ENCODE measurements at regions not wholly inside any gene's neighbourhood (a gene's known extent, or its start where the extent isn't known, plus 50 kb on each side); places are given as distances from the start of the nearest gene placed in this dataset.

- no peak for DNase-seq (ENCODE audit: low read depth, low spot score)
- ChIA-PET POLR2A (interaction anchor here (0.7 to 1.4 kb wide), 2 partner anchors 10 to 35 kb away, joined by 3 to 5 read pairs; no protein-coding TSS in a partner anchor), CTCF (interaction anchor here (1.1 kb wide), 1 partner anchor 56 kb away, joined by 4 read pairs; no protein-coding TSS in a partner anchor)
- Histone ChIP-seq H3K9me3 (ENCODE audit: control insufficient read depth, insufficient read depth, low read length) (no peaks in the 10 kb centered on the region), H3K4me3 (ENCODE audit: low read depth, low read length) (no peak overlapping the region), H3K27ac (ENCODE audit: low read depth, low read length) (no peak overlapping the region), H3K27me3 (ENCODE audit: control insufficient read depth, insufficient read depth, low read length) (no peaks in the 10 kb centered on the region)
- TF ChIP-seq CTCF (IDR thresholded peaks at IDR 0.05; ENCODE audit: low read depth, low read length) = no peak
Measured at GRCh38 chr1:201614262-201615015, 75.5 kb downstream of the NAV1 start.

GRCh38 chr1:201617157-201617556, 78.2 kb downstream of the NAV1 start:
- no peaks in the 10 kb centered on the region for H3K27me3 ChIP-seq (ENCODE audit: control insufficient read depth, insufficient read depth, low read length)
- H3K9me3 ChIP-seq (ENCODE audit: control insufficient read depth, insufficient read depth, low read length) = no peaks in the 10 kb centered on the region
- DNase-seq (ENCODE audit: low read depth, low spot score) = no peak
- TF ChIP-seq CTCF (IDR thresholded peaks at IDR 0.05; ENCODE audit: low read depth, low read length) = no peak
- CTCF ChIA-PET = no interaction called here
- H3K27ac ChIP-seq (ENCODE audit: low read depth, low read length) = no peak overlapping the region
- no peak overlapping the region for H3K4me3 ChIP-seq (ENCODE audit: low read depth, low read length)
- POLR2A ChIA-PET = interaction anchor here (0.9 kb wide), 1 partner anchor 9 kb away, joined by 4 read pairs; no protein-coding TSS in a partner anchor

- no peak for TF ChIP-seq CTCF (IDR thresholded peaks at IDR 0.05; ENCODE audit: low read depth, low read length)
- CTCF ChIA-PET = no interaction called here
- H3K27ac ChIP-seq (ENCODE audit: low read depth, low read length) = no peak overlapping the region
- DNase-seq (ENCODE audit: low read depth, low spot score) = no peak
- no peaks in the 10 kb centered on the region; the same call in 1 of the 2 replicates for H3K9me3 ChIP-seq (ENCODE audit: control insufficient read depth, insufficient read depth, low read length)
- H3K4me3 ChIP-seq (ENCODE audit: low read depth, low read length) = no peak overlapping the region
- POLR2A ChIA-PET = interaction anchor here (0.9 kb wide), 1 partner anchor 31 kb away, joined by 4 read pairs; no protein-coding TSS in a partner anchor
- no peaks in the 10 kb centered on the region for H3K27me3 ChIP-seq (ENCODE audit: control insufficient read depth, insufficient read depth, low read length)
Measured at GRCh38 chr1:201618389-201618788, 79.5 kb downstream of the NAV1 start.

GRCh38 chr1:201618905-201619304, 80.0 kb downstream of the NAV1 start:
- no peak overlapping the region for H3K27ac ChIP-seq (ENCODE audit: low read depth, low read length)
- POLR2A ChIA-PET = no interaction called here
- H3K9me3 ChIP-seq (ENCODE audit: control insufficient read depth, insufficient read depth, low read length) = no peaks in the 10 kb centered on the region; the same call in 1 of the 2 replicates
- no peak for TF ChIP-seq CTCF (IDR thresholded peaks at IDR 0.05; ENCODE audit: low read depth, low read length)
- CTCF ChIA-PET = no interaction called here
- H3K4me3 ChIP-seq (ENCODE audit: low read depth, low read length) = no peak overlapping the region
- no peaks in the 10 kb centered on the region for H3K27me3 ChIP-seq (ENCODE audit: control insufficient read depth, insufficient read depth, low read length)
- DNase-seq (ENCODE audit: low read depth, low spot score) = no peak

- no peak for TF ChIP-seq CTCF (IDR thresholded peaks at IDR 0.05; ENCODE audit: low read depth, low read length)
- ChIA-PET CTCF (interaction anchor here (1.2 kb wide), 1 partner anchor 37 kb away, joined by 3 read pairs; no protein-coding TSS in a partner anchor), POLR2A (no interaction called here)
- H3K27ac ChIP-seq (ENCODE audit: low read depth, low read length) = no peak overlapping the region
- no peaks in the 10 kb centered on the region for H3K27me3 ChIP-seq (ENCODE audit: control insufficient read depth, insufficient read depth, low read length)
- DNase-seq (ENCODE audit: low read depth, low spot score) = no peak
- no peaks in the 10 kb centered on the region; the same call in 1 of the 2 replicates for H3K9me3 ChIP-seq (ENCODE audit: control insufficient read depth, insufficient read depth, low read length)
- H3K4me3 ChIP-seq (ENCODE audit: low read depth, low read length) = no peak overlapping the region
Measured at GRCh38 chr1:201619513-201619912, 80.6 kb downstream of the NAV1 start.
